ENCODE measurements at regions not wholly inside any gene's neighbourhood (a gene's known extent, or its start where the extent isn't known, plus 50 kb on each side); places are given as distances from the start of the nearest gene placed in this dataset.
A peak's percentile ranks its signal among the peaks of the same experiment; 100 is the strongest.
"Not testable (repeated sequence)": the region's sequence is repeated elsewhere in the genome, so short reads cannot be mapped to it uniquely, and the experiment has no call there.

DNA sequence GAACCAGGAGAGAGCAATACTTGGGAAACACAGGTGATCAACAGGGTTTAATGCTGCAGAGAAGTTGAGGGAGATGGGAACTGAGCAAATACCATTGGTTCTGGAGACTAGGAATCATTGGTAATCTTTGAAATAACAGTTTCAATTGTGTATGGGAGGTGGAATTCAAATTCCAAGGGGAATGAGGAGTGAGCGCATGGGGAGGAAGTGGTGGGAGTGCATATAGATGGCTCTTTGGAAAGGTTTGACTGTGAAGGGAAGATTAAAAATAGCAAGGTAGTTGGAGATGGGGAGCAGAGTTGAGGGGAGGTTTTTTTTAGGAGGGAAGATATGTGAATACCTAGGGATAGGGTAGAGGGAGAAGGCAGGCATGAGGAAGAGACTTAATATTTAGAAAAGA, 51.1 kb upstream of the ROPN1 start:
- no peak for DNase-seq (ENCODE audit: low spot score)

DNA sequence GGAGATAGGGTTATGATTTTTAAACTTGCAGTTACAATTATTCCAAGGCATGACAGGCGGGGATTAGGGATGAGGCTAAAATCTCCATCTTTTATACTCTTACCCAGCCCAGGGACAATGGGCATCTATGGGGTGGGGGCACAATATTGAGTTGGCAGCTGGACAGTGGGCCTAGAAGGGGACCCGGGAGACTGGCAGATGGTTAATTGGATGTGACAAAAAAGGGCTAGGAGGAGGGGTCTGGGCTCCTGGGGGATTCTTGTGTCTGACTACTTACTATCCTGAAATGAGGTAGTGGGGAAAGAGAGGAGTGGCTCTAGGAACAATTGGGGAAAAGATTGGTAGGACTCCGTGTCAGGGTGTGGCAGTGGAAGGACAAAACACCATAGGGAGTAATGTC, 53.0 kb upstream of the ROPN1 start:
- no peak for DNase-seq (ENCODE audit: low spot score)

DNA sequence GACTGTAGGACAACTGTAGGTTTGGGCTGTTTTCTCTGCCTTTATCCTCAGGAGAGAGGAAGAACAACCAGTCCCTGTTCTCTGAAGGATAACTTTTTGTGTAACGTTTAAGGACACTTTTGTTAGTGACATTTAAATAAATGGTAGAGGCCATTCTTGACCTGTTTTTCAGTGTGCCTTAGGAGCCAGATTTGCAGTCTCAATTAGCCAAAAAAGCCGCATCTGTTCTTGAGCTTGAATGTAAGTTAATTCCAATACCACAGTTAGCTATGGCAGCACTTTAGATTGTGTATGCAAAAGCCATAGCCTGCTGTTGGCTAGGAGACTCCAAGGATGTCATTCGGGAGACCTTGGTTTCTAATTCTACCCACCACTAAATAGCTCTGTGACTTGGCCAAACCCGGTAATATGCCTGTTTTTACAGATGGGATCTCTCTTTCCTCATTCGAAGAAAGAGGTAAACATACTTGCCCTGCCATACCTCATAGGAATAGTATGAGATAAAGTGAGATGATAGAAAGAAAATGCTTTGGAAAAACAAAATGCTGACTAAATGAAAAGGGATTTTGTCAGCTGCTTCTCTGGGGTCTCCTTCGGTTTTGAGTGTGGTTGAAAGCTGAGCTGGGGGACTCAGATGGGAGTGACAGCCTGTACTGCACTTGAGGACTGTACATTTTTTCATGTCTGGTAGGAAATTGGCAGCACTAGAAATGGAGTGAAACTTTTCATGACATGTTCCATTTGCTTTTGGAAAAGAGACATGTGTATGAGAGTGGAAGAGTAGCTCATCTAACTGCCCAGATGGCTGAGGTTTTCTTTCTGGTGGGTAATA, 57.3 kb upstream of the ROPN1 start:
- DNase-seq (ENCODE audit: low spot score) = no peak

DNA sequence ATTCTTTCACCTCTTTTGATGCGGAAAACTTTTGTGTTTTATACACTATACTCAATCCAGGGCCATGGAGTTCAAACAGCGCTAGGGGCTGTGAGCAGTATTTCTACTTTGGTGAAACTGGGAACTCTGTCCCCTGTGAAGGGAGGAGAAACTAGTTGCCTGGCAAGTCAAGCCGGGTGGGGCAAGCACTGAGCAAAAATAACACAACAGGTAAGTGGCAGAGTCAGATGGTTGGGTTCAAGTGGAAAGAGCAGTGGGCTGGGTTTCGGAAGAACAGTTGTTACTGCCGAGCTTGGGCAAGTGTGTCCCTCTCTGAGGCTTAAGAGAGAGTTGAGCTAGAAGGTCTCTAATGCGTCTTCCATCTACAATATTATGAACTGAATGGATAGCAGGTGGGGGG, 59.7 kb upstream of the ROPN1 start:
- no peak for DNase-seq (ENCODE audit: low spot score)

DNA sequence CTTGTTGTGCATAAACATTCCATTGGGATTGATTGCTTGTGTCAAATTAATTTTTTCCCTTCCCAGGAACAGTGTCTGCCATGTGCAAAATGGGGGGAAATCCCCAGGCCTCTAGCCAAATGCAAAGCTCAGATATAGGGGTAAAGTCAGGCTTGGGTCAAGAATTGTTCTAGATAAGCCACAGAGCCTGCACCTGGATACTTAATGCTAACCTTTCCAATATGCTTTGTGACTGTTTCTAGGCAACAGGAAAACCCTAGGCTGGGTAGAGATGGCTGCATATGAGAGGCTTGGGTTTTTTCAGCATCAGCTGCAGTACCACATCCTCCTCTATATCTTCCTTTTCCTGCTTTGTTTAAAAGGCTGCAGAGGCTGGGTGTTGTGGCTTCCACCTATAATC, 61.9 kb upstream of the ROPN1 start:
- no peak for DNase-seq (ENCODE audit: low spot score)

DNA sequence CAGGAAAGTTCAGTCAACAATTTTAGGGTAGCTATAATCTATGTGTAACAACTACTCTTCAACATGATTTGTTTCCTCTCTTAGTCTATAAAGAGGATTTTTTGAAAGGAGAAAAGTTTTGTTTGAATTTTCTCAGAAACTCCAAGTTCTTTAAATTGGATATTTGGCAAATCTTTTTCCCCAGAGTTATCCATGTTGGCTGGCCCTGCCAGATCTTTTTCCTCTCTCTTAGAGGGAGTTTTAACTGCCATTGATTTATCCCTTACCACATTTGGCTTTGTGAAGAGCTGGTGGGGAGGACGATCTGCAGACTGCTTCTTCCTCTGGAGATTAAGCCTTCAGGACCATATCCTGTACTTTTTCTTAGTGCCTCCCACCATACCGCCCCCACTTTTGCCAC, 64.9 kb upstream of the ROPN1 start:
- no peak for DNase-seq (ENCODE audit: low spot score)

DNA sequence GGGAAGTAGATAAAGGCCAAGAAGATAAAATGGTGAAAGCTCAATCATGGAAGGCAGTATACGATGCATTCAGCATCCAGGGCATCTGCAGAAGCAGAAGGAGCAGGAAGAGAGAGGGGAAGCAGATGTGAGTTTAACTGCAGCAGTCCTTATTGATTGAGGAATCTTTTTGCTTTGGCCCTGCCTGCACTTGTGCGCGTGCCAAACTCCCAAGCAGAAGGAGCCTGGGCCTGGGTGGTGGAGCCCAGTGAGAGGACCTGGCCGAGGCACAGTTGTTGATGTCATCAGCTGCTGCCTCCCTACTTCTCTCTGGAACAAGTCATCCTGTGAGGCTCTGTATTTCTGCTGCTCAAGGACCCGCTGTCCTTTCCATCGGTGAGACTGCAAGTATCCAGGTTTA, 65.5 kb upstream of the ROPN1 start:
- DNase-seq (ENCODE audit: low spot score) = no peak

DNA sequence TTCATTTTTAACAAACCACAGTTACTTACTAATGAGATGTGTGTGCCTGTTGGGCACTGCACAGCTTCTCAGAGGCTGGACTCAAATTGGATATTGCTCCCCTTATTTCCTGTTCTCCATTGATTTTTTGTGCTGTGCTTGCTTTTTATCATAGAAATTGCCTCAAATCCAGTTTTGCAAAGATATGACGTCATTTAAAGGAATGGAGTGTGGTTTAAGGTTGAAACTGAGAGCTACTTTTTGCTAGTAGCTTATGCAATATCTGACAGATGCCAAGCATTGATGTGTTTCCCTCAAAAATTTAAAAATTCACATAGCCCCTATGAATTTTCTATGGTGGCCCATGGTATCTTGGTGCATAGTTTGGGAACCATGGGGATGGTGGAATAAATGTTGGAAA, 67.7 kb upstream of the ROPN1 start:
- DNase-seq (ENCODE audit: low spot score) = no peak

DNA sequence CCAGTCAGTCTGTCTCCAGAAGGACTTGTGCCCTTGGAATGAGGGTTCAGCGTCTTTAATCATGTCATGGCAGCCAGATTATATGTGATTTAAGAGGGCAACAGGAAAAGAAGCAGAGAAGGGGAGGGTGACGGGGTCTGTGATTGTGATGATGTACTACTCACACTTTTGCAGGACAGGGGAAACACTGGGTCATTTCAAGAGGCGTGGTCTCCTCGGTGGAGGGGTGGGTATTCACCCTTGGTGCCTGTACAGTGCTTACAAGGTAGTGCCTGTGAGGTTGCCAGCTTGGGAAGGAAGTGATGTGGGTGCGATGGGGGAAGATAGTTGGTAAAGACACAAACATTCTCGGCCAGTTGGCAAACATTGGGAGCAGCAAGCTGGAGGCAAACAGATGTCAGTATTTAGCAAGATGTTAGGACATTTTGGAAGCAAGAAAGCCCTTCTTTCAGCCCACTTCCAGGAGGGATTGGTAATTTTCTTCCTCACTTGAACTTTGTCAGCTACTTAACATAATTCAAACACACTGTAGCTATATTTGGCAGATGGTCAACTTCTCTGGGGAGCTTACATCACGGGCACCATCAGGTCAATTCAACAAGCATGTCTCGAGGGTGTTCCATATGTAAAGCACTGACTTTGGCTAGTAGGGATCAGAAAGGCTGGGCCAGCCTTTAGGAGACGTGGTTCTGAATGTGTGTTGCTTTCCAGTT, 71.4 kb upstream of the ROPN1 start:
- DNase-seq (ENCODE audit: low spot score) = no peak

DNA sequence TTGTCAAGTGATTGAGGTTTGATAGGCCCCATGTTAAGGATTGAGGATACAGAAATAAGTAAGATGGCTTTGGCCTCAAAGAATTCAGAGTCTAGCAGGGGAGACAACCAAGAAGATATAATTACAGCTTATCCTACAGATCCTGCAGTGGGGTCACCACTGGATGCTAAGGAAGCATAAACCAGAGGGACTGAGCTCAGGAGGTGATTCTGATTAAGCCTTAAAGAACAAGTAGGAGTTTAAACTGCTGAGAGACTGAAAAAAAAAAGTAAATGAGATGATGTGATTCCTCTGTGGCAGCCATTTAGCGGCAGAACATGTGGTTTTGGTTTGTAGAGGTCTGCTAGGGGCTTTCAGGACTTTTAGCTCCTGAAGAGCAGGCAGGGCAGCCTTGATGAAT, 72.1 kb upstream of the ROPN1 start:
- no peak for DNase-seq (ENCODE audit: low spot score)

DNA sequence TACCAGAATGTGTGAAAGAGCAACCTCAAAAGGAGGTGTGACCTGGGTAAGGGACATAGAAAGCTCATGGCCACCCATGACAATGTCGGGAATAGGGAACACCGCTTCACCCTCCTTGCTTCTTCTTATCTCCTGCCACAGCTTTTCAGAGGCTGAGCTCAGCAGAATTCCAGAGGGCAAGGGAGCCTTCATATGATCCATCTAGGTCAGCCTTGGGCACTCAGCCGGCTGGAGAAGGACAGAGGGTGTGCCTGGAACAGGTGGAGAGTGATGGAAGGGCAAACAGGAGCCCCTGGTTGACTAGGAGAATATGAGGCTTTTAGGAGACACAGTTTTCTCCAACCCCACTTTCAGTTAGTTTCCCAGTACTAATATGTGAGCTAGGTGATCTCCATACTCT, 74.6 kb upstream of the ROPN1 start:
- DNase-seq (ENCODE audit: low spot score) = not testable (repeated sequence)

DNA sequence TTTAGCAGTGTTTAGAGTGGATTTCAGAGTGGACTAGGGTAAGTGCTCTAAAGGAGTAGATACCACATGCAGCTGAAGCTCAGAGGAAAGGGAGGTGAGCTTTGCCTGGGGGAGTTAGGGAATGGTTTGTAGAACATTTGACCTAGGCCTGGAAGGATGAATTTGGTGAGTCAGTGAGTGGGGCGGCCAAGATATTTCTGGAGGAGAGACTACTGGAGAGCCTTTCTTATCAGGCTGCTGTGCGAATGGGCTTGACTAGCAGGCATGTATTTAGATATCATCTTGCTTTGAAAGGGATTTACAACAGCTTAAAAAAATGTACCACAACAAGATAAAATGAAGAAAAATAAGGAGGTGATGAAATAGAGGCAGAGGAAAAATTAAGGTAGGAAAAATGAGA, 77.8 kb upstream of the ROPN1 start:
- DNase-seq (ENCODE audit: low spot score) = not testable (repeated sequence)

DNA sequence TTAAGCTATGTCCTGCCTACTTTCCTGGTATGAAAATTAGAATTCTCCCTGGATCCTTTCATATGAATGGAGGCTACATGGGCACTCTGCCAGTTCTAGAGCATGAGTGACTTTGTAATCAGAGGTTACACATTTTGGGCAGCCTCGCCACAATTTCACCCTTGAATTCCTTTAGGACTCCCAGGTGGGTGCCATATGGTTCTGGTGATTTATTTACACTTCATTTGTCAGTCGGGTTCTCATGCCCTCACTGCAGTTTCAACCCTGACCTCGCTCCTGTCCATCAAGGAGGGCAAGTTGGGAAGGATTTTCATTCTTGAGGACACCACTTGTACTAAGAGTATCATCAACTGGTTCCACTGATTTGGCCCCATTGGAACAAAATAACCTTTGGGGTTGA, 83.2 kb upstream of the ROPN1 start:
- peak; percentile 77 for DNase-seq (ENCODE audit: low spot score)

DNA sequence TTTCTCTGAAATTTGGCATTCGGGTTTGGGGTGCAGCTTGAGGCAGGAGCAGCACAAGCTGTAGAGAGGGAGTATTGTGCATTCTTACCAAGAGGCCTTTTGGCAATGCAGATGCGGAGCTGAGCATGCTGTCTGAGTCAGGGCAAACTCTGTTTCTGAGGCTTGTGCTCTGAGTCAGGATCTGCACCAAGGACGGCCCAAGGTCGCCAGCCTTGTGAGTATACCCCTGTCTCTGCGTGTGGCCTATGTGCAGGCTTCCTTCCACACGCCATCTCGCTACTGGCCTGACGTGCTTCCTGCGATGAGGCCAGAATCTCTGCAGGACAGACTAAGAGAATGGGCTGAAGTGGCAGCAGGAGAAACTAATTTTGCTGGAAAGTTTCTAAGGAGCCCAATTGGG, 83.8 kb upstream of the ROPN1 start:
- peak; percentile 10 for DNase-seq (ENCODE audit: low spot score)

DNA sequence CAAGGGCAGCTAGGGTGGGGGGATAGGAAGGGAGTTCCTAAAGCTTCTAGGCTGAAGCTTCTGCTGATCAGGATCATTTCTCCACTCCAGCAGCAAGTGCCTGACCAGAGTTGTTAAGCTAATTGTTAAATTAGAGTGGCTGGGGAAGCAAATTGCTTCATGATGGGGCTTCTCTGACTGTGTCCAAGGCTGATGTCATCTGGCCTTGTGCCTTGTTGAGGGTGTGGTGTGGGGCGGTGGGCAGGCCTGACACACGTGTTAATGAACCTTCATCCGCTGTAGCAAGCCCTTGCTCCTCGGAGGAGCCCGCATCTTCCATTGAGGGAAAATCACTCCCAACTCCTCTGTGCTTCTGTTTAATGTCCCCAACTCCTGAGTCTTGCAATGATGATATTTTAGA, 84.3 kb upstream of the ROPN1 start:
- DNase-seq (ENCODE audit: low spot score) = no peak

DNA sequence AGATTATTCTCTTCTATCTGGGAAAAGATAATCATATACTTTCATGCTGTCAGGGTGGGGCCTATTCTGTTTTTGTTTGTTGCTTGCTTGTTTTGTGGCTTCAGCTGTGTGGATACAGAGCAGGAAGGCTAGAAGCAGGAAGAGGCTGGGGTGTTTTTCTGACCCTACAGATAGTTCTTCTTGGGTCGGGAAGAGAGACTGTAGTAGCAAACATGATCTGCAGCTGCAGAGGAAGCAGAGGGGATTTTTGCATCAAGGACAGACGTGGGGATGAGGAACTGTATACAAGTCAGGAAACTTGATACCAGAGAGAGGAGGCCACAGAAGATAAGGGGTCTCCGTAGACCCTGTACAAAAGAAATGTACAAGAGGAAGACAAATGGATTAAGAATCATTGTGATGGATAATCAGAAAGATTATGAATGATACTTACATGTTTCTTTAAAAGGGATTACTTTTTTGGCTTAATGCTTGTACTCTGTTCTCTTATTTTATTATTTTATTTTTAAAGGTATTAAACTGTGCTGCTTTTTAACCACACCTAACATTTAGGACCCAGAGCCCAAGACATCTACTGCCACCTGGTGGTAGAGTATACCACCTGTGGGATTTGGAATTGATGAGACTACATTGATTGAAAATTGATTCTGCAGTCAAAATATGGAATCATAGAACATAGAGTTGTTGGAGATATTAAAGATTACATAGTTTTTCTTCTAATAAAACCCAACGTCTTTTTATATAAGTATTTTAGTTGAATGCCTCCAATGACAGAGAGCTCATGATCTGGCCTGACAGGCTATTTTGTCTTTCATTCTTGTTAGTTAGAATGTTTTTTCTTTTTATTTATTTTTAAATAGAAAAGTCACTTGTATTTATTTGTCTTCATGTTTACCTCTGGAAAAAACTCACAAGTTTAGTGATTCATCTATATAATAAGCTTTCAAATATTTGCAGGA, 87.3 kb upstream of the ROPN1 start:
- peak; percentile 39 for DNase-seq (ENCODE audit: low spot score)

DNA sequence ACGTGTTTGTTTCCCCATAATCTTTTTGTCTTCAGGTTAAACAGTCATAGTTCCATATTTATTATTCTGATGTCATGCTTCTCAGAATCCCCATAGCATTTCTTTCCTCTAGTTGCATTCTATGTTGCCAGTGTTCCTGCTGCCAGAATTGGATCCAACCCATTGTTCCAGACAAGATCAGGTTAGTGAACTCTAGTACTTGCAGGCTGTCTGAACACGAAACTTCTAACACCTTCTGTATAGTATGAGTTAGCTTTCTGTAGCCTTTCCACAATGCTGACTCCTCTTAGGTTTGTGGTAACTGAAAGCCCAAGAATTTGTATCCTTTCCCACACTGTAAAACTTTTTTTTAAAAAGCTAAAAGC, 88.0 kb upstream of the ROPN1 start:
- DNase-seq (ENCODE audit: low spot score) = no peak

DNA sequence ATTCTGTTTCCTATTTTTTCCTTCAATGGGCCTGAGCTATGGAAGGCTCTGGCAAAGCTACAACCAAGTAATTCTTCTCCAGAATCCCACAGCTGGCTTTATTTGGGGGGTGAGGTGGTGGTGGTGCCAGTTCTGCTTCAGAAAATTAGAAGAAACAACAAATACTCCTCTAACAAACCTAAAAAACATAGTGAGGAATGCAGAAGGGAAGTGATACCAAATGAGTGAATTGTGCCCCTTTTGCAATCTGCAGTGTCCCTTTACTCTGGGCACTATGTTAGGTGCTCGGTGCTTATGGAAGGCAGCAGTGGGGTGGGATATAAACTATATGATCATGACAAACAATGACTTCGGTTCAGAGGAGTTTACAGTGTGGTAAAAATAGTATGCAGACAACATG, 90.4 kb upstream of the ROPN1 start:
- DNase-seq (ENCODE audit: low spot score) = no peak

DNA sequence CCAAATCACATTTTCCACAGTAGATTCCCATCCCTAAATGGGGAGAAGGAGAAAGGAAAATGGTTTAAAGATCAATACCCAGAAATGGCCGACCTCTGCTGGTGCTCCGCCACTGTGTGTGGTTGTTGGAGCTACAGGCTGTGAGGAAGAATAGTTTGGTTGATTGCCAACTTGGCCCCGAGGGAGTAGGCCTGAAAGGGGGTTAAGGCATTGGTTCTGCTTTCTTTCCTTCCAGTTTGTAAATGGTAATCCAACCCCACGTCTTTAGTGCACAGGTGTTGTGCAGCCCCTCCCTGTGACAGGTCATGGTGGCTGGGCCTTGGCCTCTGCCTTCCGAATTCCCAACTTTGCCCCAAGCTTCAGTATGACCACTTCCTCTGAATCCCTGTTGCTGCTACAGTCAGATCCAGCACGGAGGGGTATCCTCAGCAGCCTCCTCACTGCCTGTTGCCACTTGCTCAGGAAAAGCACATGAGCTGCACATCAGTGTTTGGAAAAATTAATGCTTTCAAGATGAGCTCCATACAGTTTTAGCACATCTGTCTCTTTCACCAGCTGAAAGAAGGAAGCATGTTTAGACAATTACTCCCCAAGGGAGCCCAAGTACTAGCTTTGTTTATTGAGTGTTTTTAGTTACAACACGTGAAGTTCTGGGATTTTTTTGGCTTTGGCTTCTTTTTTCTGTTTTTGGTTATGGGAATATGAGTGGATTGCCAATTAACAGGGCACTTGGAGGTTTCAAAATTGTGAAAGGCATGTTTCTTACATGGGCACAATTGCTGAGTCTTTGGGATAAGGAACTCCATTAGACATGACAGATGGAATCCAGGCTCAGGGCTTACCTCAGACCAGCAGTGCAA, 92.3 kb upstream of the ROPN1 start:
- DNase-seq (ENCODE audit: low spot score) = no peak

DNA sequence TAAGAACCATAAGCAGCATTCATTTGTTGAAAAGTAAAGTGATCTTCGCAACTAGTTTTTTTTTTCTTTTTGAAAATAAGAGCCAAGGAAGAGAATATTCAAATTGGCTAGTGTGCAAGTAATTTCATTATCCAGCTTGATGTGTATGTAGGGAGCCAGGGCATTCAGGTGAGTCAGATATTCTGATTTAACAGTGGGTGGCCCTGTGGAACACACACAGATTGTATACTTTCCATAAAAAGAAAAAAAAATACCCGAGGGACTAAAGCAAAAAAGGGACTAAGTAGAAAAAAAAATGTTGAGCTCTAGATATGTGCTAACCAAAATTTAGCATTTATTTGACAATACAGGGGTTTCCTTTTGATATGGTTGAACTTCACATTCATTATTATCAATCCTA, 96.9 kb upstream of the ROPN1 start:
- no peak for DNase-seq (ENCODE audit: low spot score)

DNA sequence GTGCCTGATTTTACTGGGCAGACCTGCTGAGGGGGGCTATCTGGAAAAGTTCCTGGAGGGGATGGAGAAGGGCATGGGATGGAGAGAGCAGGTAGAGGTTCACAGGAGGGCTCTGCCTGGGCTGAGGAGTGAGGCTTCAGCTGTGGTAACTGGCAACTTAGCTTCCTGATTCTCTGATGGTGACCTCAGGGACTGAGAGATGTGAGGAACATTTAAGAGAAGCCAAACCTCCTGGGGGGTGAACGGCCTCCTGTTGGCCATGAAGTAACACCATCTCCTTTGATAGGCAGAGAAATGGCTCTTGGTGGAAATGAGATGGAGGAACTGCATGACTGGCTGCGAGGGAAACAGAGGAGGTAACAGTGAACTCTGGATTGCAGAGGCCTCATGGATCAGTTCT, 97.3 kb upstream of the ROPN1 start:
- DNase-seq (ENCODE audit: low spot score) = no peak

DNA sequence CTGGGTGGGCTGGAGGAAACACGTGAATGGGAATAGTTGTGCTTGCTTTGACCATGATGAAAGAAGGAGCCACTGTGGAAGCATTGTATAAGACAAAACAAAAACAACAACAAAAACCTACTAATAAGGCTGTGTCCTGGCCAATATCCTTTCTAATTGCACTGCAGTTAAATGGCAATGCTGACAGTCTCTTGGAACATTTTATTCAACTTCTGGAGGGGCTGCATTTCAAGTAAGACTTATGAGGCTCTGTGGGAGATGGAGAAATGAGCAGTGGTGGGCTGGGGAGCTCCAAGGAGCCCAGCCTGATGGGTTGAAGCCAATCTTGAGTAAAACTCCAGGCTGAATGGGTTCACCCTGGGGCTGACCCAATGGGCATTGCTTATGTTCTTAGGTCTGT, 99.8 kb upstream of the ROPN1 start:
- DNase-seq (ENCODE audit: low spot score) = no peak
